HG03342 (cell line): ENCODE measurements at regions not wholly inside any gene's neighbourhood (a gene's known extent, or its start where the extent isn't known, plus 50 kb on each side); places are given as distances from the start of the nearest gene placed in this dataset.
"Not testable (repeated sequence)": the region's sequence is repeated elsewhere in the genome, so short reads cannot be mapped to it uniquely, and the experiment has no call there.

Experiments used
- ATAC-seq: cut with Tn5 transposase; IDR thresholded peaks from one replicate; pipeline ENCODE4 v1.9.1; 2021; ENCODE audit warnings: mild to moderate bottlenecking, moderate library complexity; ENCODE audit not compliant: unreplicated experiment

- ATAC-seq, result no peak
These were observed 154.1 kb downstream of the SH3BP4 start for GRCh38 chr2:235105821-235106359.

GRCh38 chr2:235106874-235107639 lies 155.2 kb downstream of the SH3BP4 start:
- no peak for ATAC-seq

GRCh38 chr2:235107640-235107951 lies 155.8 kb downstream of the SH3BP4 start:
- ATAC-seq, result no peak

GRCh38 chr2:235109561-235109960 lies 157.7 kb downstream of the SH3BP4 start:
- not testable (repeated sequence) for ATAC-seq

GRCh38 chr2:235112365-235112764 lies 160.5 kb downstream of the SH3BP4 start:
- ATAC-seq, result no peak

GRCh38 chr2:235113854-235114253 lies 162.0 kb downstream of the SH3BP4 start:
- ATAC-seq, result no peak

- no peak for ATAC-seq
These were observed 162.5 kb downstream of the SH3BP4 start for GRCh38 chr2:235114286-235114685.

- no peak for ATAC-seq
These were observed 163.7 kb downstream of the SH3BP4 start for GRCh38 chr2:235115521-235115920.

GRCh38 chr2:235116885-235117492 lies 165.2 kb downstream of the SH3BP4 start:
- no peak for ATAC-seq

- no peak for ATAC-seq
These were observed 175.0 kb downstream of the SH3BP4 start for GRCh38 chr2:235126768-235127167.

GRCh38 chr2:235127931-235128330 lies 176.1 kb downstream of the SH3BP4 start:
- ATAC-seq, result no peak

GRCh38 chr2:235129850-235130249 lies 178.0 kb downstream of the SH3BP4 start:
- no peak for ATAC-seq

GRCh38 chr2:235131334-235132305 lies 179.8 kb downstream of the SH3BP4 start:
- ATAC-seq, result no peak

GRCh38 chr2:235132651-235133050 lies 180.8 kb downstream of the SH3BP4 start:
- ATAC-seq, result no peak

GRCh38 chr2:235133837-235134236 lies 182.0 kb downstream of the SH3BP4 start:
- no peak for ATAC-seq

- ATAC-seq, result no peak
These were observed 182.6 kb downstream of the SH3BP4 start for GRCh38 chr2:235134420-235134819.

GRCh38 chr2:235135195-235135965 lies 183.6 kb downstream of the SH3BP4 start:
- ATAC-seq, result no peak

GRCh38 chr2:235135990-235136561 lies 184.3 kb downstream of the SH3BP4 start:
- no peak for ATAC-seq

GRCh38 chr2:235138339-235138738 lies 186.5 kb downstream of the SH3BP4 start:
- no peak for ATAC-seq
